HG03460 (cell line): ENCODE measurements at regions not wholly inside any gene's neighbourhood (a gene's known extent, or its start where the extent isn't known, plus 50 kb on each side); places are given as distances from the start of the nearest gene placed in this dataset.
A peak's percentile ranks its signal among the peaks of the same experiment; 100 is the strongest.

Source experiments
- ATAC-seq: cut with Tn5 transposase; IDR thresholded peaks from one replicate; pipeline ENCODE4 v1.9.1; 2021; ENCODE audit not compliant: unreplicated experiment

GRCh38 chr6:78577585-78577984, 289.8 kb upstream of the IRAK1BP1 start:
- ATAC-seq = no peak

GRCh38 chr6:78578430-78578829, 288.9 kb upstream of the IRAK1BP1 start:
- ATAC-seq = no peak

- no peak for ATAC-seq
These were observed 286.4 kb upstream of the IRAK1BP1 start for GRCh38 chr6:78580923-78581322.

- no peak for ATAC-seq
These were observed 284.3 kb upstream of the IRAK1BP1 start for GRCh38 chr6:78583079-78583478.

- no peak for ATAC-seq
These were observed 277.9 kb upstream of the IRAK1BP1 start for GRCh38 chr6:78589436-78589835.

- ATAC-seq = no peak
These were observed 273.3 kb upstream of the IRAK1BP1 start for GRCh38 chr6:78593898-78594667.

- no peak for ATAC-seq
These were observed 272.7 kb upstream of the IRAK1BP1 start for GRCh38 chr6:78594668-78595066.

- no peak for ATAC-seq
These were observed 269.4 kb upstream of the IRAK1BP1 start for GRCh38 chr6:78597966-78598365.

GRCh38 chr6:78598966-78599365, 268.4 kb upstream of the IRAK1BP1 start:
- ATAC-seq = no peak

GRCh38 chr6:78599526-78599925, 267.8 kb upstream of the IRAK1BP1 start:
- no peak for ATAC-seq

GRCh38 chr6:78605909-78606446, 261.4 kb upstream of the IRAK1BP1 start:
- no peak for ATAC-seq

GRCh38 chr6:78607189-78607588, 260.2 kb upstream of the IRAK1BP1 start:
- ATAC-seq = no peak

- ATAC-seq = no peak
These were observed 256.2 kb upstream of the IRAK1BP1 start for GRCh38 chr6:78611102-78611620.

GRCh38 chr6:78611886-78612480, 255.4 kb upstream of the IRAK1BP1 start:
- no peak for ATAC-seq

GRCh38 chr6:78614961-78615360, 252.4 kb upstream of the IRAK1BP1 start:
- ATAC-seq = peak; percentile 32

- ATAC-seq = peak; percentile 65
These were observed 251.9 kb upstream of the IRAK1BP1 start for GRCh38 chr6:78615430-78615904.

- no peak for ATAC-seq
These were observed 248.4 kb upstream of the IRAK1BP1 start for GRCh38 chr6:78618970-78619369.

GRCh38 chr6:78623554-78623953, 243.8 kb upstream of the IRAK1BP1 start:
- no peak for ATAC-seq

GRCh38 chr6:78629154-78629721, 238.1 kb upstream of the IRAK1BP1 start:
- no peak for ATAC-seq

- ATAC-seq = no peak
These were observed 237.5 kb upstream of the IRAK1BP1 start for GRCh38 chr6:78629836-78630235.

- ATAC-seq = no peak
These were observed 235.4 kb upstream of the IRAK1BP1 start for GRCh38 chr6:78631976-78632375.
